NCI-H1048 (cell line): ENCODE measurements at regions not wholly inside any gene's neighbourhood (a gene's known extent, or its start where the extent isn't known, plus 50 kb on each side); places are given as distances from the start of the nearest gene placed in this dataset.

Source experiments
- DNase-seq: peaks from one replicate; lab custom pipeline; 2025; lab: John Stamatoyannopoulos, UW

DNA sequence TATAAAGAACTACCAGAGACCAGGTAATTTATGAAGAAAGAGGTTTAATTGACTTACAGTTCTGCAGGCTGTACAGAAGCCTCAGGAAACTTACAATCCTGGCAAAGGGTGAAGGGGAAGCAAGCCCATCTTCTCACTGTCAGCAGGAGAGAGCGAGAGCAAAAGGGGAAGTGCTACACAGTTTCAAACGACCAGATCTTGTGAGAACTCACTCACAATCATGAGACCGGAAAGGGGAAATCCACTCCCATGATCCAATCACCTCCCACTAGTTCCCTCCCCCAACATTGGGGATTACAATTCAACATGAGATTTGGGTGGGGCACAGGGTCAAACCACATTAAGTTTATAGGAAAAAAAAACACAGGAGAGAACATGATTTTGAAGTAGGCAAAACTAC, 222.1 kb upstream of the SHH start:
- DNase-seq, result no peak

DNA sequence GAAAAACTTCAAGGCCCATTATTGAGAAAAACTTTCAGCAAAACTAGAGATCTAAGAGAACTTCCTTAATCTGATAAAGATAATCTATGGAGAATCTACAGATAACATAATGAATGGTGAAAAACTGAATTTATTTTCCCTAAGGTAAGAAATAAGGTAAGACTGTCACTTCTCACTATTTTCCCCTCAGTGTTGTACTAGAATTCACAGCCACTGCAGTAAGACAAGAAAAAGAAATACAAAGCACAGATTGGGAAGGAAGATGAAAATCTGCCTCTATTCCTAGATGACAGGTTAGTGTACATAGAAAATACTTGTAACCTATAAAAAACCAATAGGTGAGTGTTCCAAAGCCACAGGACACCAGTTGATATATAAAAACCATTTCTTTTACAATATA, 220.7 kb upstream of the SHH start:
- no peak for DNase-seq

DNA sequence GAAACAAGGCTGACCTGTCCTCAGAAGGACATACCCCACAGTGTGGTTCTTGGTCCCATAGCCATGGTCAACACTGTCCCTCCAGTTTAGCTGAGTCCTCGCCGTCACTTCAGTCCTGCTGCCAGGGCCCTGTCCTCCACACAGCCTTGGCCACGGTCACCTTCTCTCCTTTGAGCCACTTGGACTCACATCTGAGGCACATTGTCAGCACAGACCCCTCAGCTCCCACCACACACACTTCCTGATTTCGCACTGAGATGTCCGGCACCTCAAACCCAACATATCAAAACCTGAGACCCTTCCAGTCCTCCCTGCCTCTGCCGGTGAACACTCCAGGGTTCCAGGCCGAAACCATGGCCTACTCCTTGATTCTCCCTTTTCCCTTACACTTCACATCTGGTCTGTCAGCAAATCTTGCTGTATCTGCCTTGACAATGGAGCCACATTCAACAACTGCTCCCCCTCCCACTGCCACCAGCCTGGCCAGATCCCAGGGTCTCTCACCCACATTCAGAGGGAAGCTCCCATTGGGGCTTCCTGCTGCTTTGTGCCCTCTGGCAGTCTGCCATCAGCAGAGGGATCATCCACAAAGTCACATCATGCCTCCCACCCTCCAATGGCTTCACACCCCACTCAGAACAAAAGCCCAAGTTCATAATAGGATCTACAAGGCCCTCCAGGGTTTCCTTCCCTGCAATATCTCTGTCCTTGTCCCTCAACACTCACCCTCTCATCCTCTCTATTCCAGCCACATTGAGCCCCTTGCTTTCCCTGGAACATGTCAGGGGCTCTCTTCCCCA, 219.6 kb upstream of the SHH start:
- no peak for DNase-seq

DNA sequence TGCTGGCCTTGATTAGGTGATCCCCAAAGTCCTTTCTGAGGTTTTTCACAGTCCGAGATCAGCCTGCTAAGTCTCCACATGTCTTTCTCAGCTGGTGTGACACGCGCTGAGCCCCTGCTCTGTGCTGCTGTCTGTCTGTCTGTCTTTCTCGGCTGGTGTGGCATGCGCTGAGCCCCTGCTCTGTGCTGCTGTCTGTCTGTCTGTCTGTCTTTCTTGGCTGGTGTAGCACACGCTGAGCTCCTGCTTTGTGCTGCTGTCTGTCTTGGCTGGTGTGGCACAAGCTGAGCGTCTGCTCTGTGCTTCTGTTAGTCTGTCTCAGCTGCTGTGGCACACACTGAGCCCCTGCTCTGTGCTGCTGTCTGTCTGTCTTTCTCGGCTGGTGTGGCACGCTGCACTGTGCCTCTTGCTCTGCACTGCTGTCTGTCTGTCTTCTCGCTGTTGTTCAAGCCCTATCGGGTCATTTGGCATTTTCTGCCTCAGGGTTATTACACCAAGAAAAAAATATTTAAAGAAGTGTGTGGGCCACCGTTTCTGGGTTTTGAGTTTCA, 217.3 kb upstream of the SHH start:
- DNase-seq, result no peak

GRCh38 chr7:156028521-156028920, 216.3 kb upstream of the SHH start:
- no peak for DNase-seq

DNA sequence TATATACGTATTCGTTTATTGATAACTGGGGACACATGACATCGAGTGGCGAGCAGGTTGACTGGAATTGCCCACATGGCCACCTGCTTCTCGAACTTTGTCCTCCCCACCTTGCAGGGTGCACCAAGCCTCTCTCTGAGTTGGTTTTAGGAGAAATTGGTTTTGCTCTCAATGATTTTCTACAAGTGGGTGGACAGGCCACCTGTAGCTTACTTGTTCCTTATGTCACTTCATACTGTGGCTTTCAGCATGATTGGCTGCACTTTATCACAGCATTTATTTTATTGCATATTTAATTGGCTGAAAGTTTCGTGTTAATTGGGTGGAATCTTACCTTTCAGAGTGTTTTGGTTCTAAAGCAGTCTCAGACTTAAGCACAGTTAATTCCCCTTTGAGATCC, 215.6 kb upstream of the SHH start:
- no peak for DNase-seq

DNA sequence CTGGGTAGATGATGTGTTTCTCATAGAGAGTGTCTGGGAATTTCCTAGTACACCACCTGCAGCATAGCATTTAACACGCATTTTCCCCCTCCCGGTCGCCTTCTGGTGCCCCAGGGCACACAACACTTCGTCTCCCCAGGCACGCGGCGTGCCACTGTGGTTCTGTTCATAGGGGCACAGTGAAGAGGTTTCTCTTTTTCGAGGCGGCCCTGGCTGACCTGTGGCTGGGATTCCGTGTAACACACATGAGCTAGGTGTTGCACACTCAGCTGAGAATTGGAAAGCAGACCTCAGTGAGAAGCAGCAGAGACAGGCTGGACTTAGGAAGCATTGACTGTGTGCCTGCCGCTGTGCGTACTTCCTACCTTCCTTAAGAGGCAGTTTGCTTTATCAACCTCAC, 214.3 kb upstream of the SHH start:
- DNase-seq, result no peak

- no peak for DNase-seq
Observed at GRCh38 chr7:156026076-156026600, 213.9 kb upstream of the SHH start.

GRCh38 chr7:156025675-156026074, 213.4 kb upstream of the SHH start:
- no peak for DNase-seq

DNA sequence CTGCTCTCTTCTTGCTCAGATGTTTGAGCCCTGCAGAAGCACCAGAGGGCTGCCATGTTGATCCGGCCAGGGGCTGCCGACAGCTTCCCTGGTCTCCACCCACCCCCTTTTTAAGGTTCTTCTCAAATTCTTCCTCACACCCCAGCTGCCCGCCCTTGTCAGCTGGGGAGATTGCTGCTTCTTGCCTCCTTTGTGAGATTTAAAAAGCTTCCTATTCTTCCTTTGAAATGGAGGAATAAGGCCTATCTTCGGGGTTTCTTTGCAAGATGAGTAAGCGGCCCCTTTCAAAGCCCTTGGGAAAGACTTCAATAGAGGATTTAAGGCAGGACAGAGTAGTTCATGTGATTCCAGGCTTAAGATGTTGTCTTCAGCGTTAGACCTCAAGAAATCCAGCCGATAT, 211.9 kb upstream of the SHH start:
- no peak for DNase-seq

DNA sequence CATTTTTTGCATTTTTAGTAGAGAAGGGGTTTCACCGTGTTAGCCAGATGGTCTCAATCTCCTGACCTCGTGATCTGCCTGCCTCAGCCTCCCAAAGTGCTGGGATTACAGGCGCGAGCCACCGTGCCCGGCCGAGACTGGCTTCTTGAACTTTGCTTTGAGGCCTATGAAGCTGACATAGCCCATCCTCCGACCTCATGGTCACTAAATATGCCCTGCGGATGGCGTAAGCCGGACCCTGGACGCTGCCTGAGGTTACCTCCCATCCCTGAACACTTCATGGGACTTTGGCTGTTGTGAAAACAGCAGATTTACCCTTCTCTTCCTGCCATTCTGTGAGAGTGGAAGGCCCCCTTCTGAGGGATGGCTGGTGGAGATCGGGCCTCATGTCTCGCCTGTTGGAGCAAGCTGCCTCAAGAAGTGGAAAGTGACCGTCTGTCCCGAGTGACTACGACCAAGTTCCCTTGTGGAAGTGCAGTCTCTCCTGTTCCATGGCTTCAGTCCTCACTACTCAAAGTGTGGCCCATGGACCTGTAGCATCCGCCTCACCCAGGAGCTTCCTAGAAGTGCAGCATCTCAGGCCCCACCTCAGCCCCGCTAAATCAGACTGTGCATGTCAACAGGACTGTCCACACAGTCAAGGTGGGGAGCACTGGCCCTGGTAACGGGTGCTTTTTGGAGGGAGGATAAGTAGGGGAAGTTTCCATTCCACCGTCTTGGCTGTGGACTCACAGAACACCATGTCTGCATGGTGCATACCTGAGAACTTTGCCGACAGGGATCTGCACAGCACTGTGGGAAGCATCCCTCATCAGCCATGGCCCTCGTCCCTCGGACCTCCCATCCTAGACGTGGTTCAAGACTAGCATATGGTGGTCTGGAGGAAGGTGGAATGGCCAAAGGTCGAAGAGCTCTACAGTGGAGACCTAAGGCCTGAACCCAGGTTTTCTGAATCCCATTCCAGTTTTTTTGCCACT, 210.5 kb upstream of the SHH start:
- no peak for DNase-seq

GRCh38 chr7:156021471-156021870, 209.2 kb upstream of the SHH start:
- no peak for DNase-seq

GRCh38 chr7:156020566-156020965, 208.3 kb upstream of the SHH start:
- DNase-seq, result no peak

- no peak for DNase-seq
Observed at GRCh38 chr7:156019776-156020565, 207.7 kb upstream of the SHH start.

DNA sequence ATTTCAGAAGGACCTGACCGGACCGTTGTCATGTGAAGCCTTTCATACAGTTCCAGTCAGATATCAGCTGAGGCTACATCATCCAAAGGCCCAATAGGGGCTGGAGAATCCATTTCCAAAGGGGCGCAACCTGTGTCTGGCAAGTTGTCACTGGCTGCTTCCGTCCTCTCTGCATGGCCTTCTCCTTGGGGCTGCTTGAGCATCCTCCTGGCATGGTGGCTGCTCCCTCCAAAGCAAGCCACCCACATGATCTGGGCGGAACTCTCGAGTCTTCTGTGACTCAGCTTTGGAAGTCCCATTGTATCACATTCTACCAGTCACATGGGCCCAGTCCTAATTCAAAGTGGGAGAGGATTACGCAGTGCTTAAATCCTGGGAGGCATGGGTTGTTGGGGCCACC, 207.0 kb upstream of the SHH start:
- DNase-seq, result no peak

GRCh38 chr7:156017916-156018700, 205.8 kb upstream of the SHH start:
- no peak for DNase-seq

DNA sequence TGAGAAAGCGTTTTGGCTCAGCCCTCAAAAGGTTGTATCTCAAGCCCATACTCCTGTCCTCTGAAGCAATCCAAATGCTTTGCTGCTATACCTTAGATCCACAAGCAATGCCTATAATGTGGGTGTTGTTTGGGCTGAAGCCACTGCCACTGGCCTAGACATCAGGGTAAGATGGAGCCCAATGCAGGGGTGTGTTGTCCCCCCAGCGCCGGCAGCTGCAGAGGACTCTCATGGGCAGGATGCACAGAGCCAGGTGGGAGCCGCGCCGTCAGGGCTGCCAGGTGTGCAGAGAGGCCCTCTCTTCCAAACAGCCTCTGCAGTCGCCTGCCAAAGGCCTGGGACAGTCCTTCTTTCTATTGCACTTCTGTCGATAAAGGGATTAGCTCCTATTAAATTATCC, 205.2 kb upstream of the SHH start:
- DNase-seq, result no peak

GRCh38 chr7:156015237-156016020, 203.2 kb upstream of the SHH start:
- no peak for DNase-seq

DNA sequence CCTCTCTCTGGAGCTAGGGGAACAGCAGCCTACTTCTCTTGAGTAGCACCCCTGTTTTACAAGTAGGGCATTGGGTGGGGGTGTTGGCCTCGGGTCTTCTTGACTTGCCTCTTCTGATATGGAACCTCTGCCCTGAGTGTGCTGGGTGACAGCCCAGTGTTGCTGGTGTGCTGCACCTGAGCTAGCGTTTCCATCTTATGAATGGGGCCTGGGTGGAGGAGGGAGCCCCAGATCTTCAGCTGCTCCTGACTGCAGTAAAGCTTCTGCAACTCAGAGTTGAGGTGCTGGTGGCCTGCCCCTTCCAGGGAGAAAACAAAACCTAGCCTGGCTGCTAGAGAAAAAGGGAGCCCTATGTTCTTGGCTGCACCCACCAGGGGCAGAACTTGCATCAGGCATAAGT, 202.5 kb upstream of the SHH start:
- no peak for DNase-seq

- DNase-seq, result no peak
Observed at GRCh38 chr7:156014201-156014600, 201.9 kb upstream of the SHH start.
